ENCODE measurements at regions not wholly inside any gene's neighbourhood (a gene's known extent, or its start where the extent isn't known, plus 50 kb on each side); places are given as distances from the start of the nearest gene placed in this dataset.

GRCh38 chr12:69064734-69065443 lies 131.9 kb upstream of the CPM start:
- no peaks in the 10 kb centered on the region for H3K79me1 ChIP-seq (replicated peaks; ENCODE audit: low read length, poor library complexity, severe bottlenecking)
- no peak overlapping the region for H3K4me3 ChIP-seq (ENCODE audit: insufficient read depth in 1 of 2, low read depth in 1 of 2, low read length in 2 of 2)
- WGBS: 100% methylated on average over 1 of the region's 4 CpGs
- H2BK120ac ChIP-seq (ENCODE audit: low read depth, low read length): no peak overlapping the region
- H2BK15ac ChIP-seq (ENCODE audit: low read depth, poor library complexity, severe bottlenecking): no peak overlapping the region
- H3K9ac ChIP-seq (ENCODE audit: low read length): no peak overlapping the region
- H2AK5ac ChIP-seq (ENCODE audit: low read length, severe bottlenecking): no peak overlapping the region
- no peak overlapping the region for H3K23ac ChIP-seq (ENCODE audit: low read length in 2 of 2)
- no peak overlapping the region for H4K91ac ChIP-seq (ENCODE audit: low read length)
- H3K18ac ChIP-seq (ENCODE audit: low read depth in 1 of 2, low read length in 2 of 2): no peak overlapping the region
- H3K27me3 ChIP-seq (ENCODE audit: control insufficient read depth in 1 of 2, insufficient read depth in 1 of 2, low read length in 2 of 2): no peaks in the 10 kb centered on the region
- no peaks in the 10 kb centered on the region for H3K9me3 ChIP-seq (ENCODE audit: control insufficient read depth, low read length)
- H3K4me2 ChIP-seq (ENCODE audit: low read length, poor library complexity, severe bottlenecking): no peak overlapping the region
- no peak overlapping the region for H4K8ac ChIP-seq (ENCODE audit: low read length)
- no peak overlapping the region for H3K4ac ChIP-seq (ENCODE audit: low read depth in 1 of 2, low read length in 2 of 2)
- no peak overlapping the region for H2AFZ ChIP-seq (ENCODE audit: low read depth, low read length)
- peaks cover 4% of the 10 kb centered on the region for H3K4me1 ChIP-seq (ENCODE audit: control insufficient read depth, insufficient read depth, low read depth, low read length)
- no peak overlapping the region for H3K27ac ChIP-seq (ENCODE audit: low read length, poor library complexity, severe bottlenecking)
- H2BK12ac ChIP-seq (ENCODE audit: low read length in 2 of 2): no peak overlapping the region
- no peak for DNase-seq
- no peak overlapping the region for H3K14ac ChIP-seq (ENCODE audit: low read length in 2 of 2)
- no peaks in the 10 kb centered on the region for H3K36me3 ChIP-seq (ENCODE audit: control insufficient read depth in 1 of 2, insufficient read depth in 2 of 2, low read depth in 1 of 2, low read length in 2 of 2)
- no peak overlapping the region for H2BK5ac ChIP-seq (ENCODE audit: low read depth, low read length, poor library complexity, severe bottlenecking)

GRCh38 chr12:69065775-69066174 lies 132.8 kb upstream of the CPM start:
- 87% methylated on average over 4 of the region's 5 CpGs for WGBS
- Histone ChIP-seq H3K79me1 (replicated peaks; ENCODE audit: low read length, poor library complexity, severe bottlenecking) (no peaks in the 10 kb centered on the region), H2BK12ac (ENCODE audit: low read length in 2 of 2) (no peak overlapping the region), H3K9me3 (ENCODE audit: control insufficient read depth, low read length) (no peaks in the 10 kb centered on the region), H2AK5ac (ENCODE audit: low read length, severe bottlenecking) (no peak overlapping the region), H2BK5ac (ENCODE audit: low read depth, low read length, poor library complexity, severe bottlenecking) (no peak overlapping the region), H3K4ac (ENCODE audit: low read depth in 1 of 2, low read length in 2 of 2) (no peak overlapping the region), H3K4me1 (ENCODE audit: control insufficient read depth, insufficient read depth, low read depth, low read length) (peaks cover 4% of the 10 kb centered on the region), H3K23ac (ENCODE audit: low read length in 2 of 2) (no peak overlapping the region), H2BK120ac (ENCODE audit: low read depth, low read length) (no peak overlapping the region), H3K4me3 (ENCODE audit: insufficient read depth in 1 of 2, low read depth in 1 of 2, low read length in 2 of 2) (no peak overlapping the region), H3K36me3 (ENCODE audit: control insufficient read depth in 1 of 2, insufficient read depth in 2 of 2, low read depth in 1 of 2, low read length in 2 of 2) (no peaks in the 10 kb centered on the region), H2AFZ (ENCODE audit: low read depth, low read length) (no peak overlapping the region), H3K9ac (ENCODE audit: low read length) (no peak overlapping the region), H4K8ac (ENCODE audit: low read length) (no peak overlapping the region), H3K27me3 (ENCODE audit: control insufficient read depth in 1 of 2, insufficient read depth in 1 of 2, low read length in 2 of 2) (no peaks in the 10 kb centered on the region), H3K14ac (ENCODE audit: low read length in 2 of 2) (no peak overlapping the region), H3K18ac (ENCODE audit: low read depth in 1 of 2, low read length in 2 of 2) (no peak overlapping the region), H2BK15ac (ENCODE audit: low read depth, poor library complexity, severe bottlenecking) (no peak overlapping the region), H3K27ac (ENCODE audit: low read length, poor library complexity, severe bottlenecking) (no peak overlapping the region), H4K91ac (ENCODE audit: low read length) (no peak overlapping the region), H3K4me2 (ENCODE audit: low read length, poor library complexity, severe bottlenecking) (no peak overlapping the region)
- DNase-seq: no peak

- H3K9me3 ChIP-seq (ENCODE audit: control insufficient read depth, low read length): no peaks in the 10 kb centered on the region
- no peak overlapping the region for H3K18ac ChIP-seq (ENCODE audit: low read depth in 1 of 2, low read length in 2 of 2)
- no peak overlapping the region for H2AFZ ChIP-seq (ENCODE audit: low read depth, low read length)
- H3K4me2 ChIP-seq (ENCODE audit: low read length, poor library complexity, severe bottlenecking): no peak overlapping the region
- H3K9ac ChIP-seq (ENCODE audit: low read length): no peak overlapping the region
- H2AK5ac ChIP-seq (ENCODE audit: low read length, severe bottlenecking): no peak overlapping the region
- H3K23ac ChIP-seq (ENCODE audit: low read length in 2 of 2): no peak overlapping the region
- H3K27ac ChIP-seq (ENCODE audit: low read length, poor library complexity, severe bottlenecking): no peak overlapping the region
- H3K79me1 ChIP-seq (replicated peaks; ENCODE audit: low read length, poor library complexity, severe bottlenecking): no peaks in the 10 kb centered on the region
- H2BK5ac ChIP-seq (ENCODE audit: low read depth, low read length, poor library complexity, severe bottlenecking): no peak overlapping the region
- no peak overlapping the region for H3K4me3 ChIP-seq (ENCODE audit: insufficient read depth in 1 of 2, low read depth in 1 of 2, low read length in 2 of 2)
- H2BK15ac ChIP-seq (ENCODE audit: low read depth, poor library complexity, severe bottlenecking): no peak overlapping the region
- no peaks in the 10 kb centered on the region for H3K27me3 ChIP-seq (ENCODE audit: control insufficient read depth in 1 of 2, insufficient read depth in 1 of 2, low read length in 2 of 2)
- WGBS: 76% methylated on average over 6 of the region's 6 CpGs
- no peak overlapping the region for H2BK12ac ChIP-seq (ENCODE audit: low read length in 2 of 2)
- no peak overlapping the region for H2BK120ac ChIP-seq (ENCODE audit: low read depth, low read length)
- no peaks in the 10 kb centered on the region for H3K36me3 ChIP-seq (ENCODE audit: control insufficient read depth in 1 of 2, insufficient read depth in 2 of 2, low read depth in 1 of 2, low read length in 2 of 2)
- H3K4me1 ChIP-seq (ENCODE audit: control insufficient read depth, insufficient read depth, low read depth, low read length): peaks cover 4% of the 10 kb centered on the region
- no peak overlapping the region for H3K4ac ChIP-seq (ENCODE audit: low read depth in 1 of 2, low read length in 2 of 2)
- H3K14ac ChIP-seq (ENCODE audit: low read length in 2 of 2): no peak overlapping the region
- H4K8ac ChIP-seq (ENCODE audit: low read length): no peak overlapping the region
- no peak overlapping the region for H4K91ac ChIP-seq (ENCODE audit: low read length)
- no peak for DNase-seq
Observed at GRCh38 chr12:69066492-69067373, 133.8 kb upstream of the CPM start.

GRCh38 chr12:69067713-69068112 lies 134.7 kb upstream of the CPM start:
- H2AK5ac ChIP-seq (ENCODE audit: low read length, severe bottlenecking): no peak overlapping the region
- H3K9me3 ChIP-seq (ENCODE audit: control insufficient read depth, low read length): no peaks in the 10 kb centered on the region
- no peak overlapping the region for H3K4ac ChIP-seq (ENCODE audit: low read depth in 1 of 2, low read length in 2 of 2)
- H3K23ac ChIP-seq (ENCODE audit: low read length in 2 of 2): no peak overlapping the region
- no peak overlapping the region for H3K27ac ChIP-seq (ENCODE audit: low read length, poor library complexity, severe bottlenecking)
- no peak overlapping the region for H2BK5ac ChIP-seq (ENCODE audit: low read depth, low read length, poor library complexity, severe bottlenecking)
- H3K4me2 ChIP-seq (ENCODE audit: low read length, poor library complexity, severe bottlenecking): no peak overlapping the region
- H3K27me3 ChIP-seq (ENCODE audit: control insufficient read depth in 1 of 2, insufficient read depth in 1 of 2, low read length in 2 of 2): no peaks in the 10 kb centered on the region
- H4K8ac ChIP-seq (ENCODE audit: low read length): no peak overlapping the region
- H4K91ac ChIP-seq (ENCODE audit: low read length): no peak overlapping the region
- no peak overlapping the region for H2BK12ac ChIP-seq (ENCODE audit: low read length in 2 of 2)
- no peak overlapping the region for H2BK15ac ChIP-seq (ENCODE audit: low read depth, poor library complexity, severe bottlenecking)
- no peak overlapping the region for H3K14ac ChIP-seq (ENCODE audit: low read length in 2 of 2)
- WGBS: 100% methylated on average over 2 of the region's 6 CpGs
- no peak overlapping the region for H3K9ac ChIP-seq (ENCODE audit: low read length)
- peaks cover 4% of the 10 kb centered on the region for H3K4me1 ChIP-seq (ENCODE audit: control insufficient read depth, insufficient read depth, low read depth, low read length)
- H3K4me3 ChIP-seq (ENCODE audit: insufficient read depth in 1 of 2, low read depth in 1 of 2, low read length in 2 of 2): no peak overlapping the region
- no peak overlapping the region for H2AFZ ChIP-seq (ENCODE audit: low read depth, low read length)
- no peaks in the 10 kb centered on the region for H3K79me1 ChIP-seq (replicated peaks; ENCODE audit: low read length, poor library complexity, severe bottlenecking)
- DNase-seq: no peak
- H2BK120ac ChIP-seq (ENCODE audit: low read depth, low read length): no peak overlapping the region
- H3K18ac ChIP-seq (ENCODE audit: low read depth in 1 of 2, low read length in 2 of 2): no peak overlapping the region
- H3K36me3 ChIP-seq (ENCODE audit: control insufficient read depth in 1 of 2, insufficient read depth in 2 of 2, low read depth in 1 of 2, low read length in 2 of 2): no peaks in the 10 kb centered on the region

All from mesenchymal stem cell (in vitro differentiated cells and primary cell).